IMR-90 (cell line): ENCODE measurements at regions not wholly inside any gene's neighbourhood (a gene's known extent, or its start where the extent isn't known, plus 50 kb on each side); places are given as distances from the start of the nearest gene placed in this dataset.
A peak's percentile ranks its signal among the peaks of the same experiment; 100 is the strongest.

Source experiments
- ATAC-seq: fragments of 200-7000 bp; cut with Tn5 transposase; 2 replicates; pipeline ENCODE4 v1.9.1; 2020; ENCODE audit warnings: low read depth, mild to moderate bottlenecking, moderate library complexity
- BruUV-seq: library from RNA; stranded (reverse); fragments of 400-500 nt; replicated peaks from 2 replicates; lab custom pipeline; 2021; lab: Mats Ljungman, UMichigan
- CTCF ChIA-PET: fragments of 300-600 bp; formaldehyde crosslinking; extraction: SDS; loops from one replicate; lab custom pipeline; 2021; ENCODE audit warnings: antibody characterized with exemption; lab: Yijun Ruan, JAX
- POLR2A ChIA-PET: fragments of 300-600 bp; sonication (Branson Sonifier 250); formaldehyde crosslinking; loops from one replicate; lab custom pipeline; 2022; ENCODE audit warnings: antibody characterized with exemption; ENCODE audit not compliant: unreplicated experiment; lab: Charles Lee
- DNase-seq: peaks from one replicate; pipeline ENCODE4 v3.0.0; 2013
- H2AFZ ChIP-seq: replicated peaks from 2 replicates; pipeline ENCODE3; 2013; ENCODE audit warnings: low read length, mild to moderate bottlenecking; ENCODE audit not compliant: poor library complexity
- H2AK5ac ChIP-seq: 2 replicates; pipeline ENCODE4 v1.6.1; 2013; ENCODE audit warnings: low read depth, low read length, inconsistent platforms
- H2AK9ac ChIP-seq: replicated peaks from 2 replicates; pipeline ENCODE3; 2013; ENCODE audit warnings: mild to moderate bottlenecking, low read depth, low read length, moderate library complexity; ENCODE audit not compliant: poor library complexity
- H2BK120ac ChIP-seq: 2 replicates; pipeline ENCODE4 v1.6.1; 2013; ENCODE audit warnings: low read depth, low read length, inconsistent platforms
- H2BK15ac ChIP-seq: 3 replicates; pipeline ENCODE4 v1.6.1; 2013; ENCODE audit warnings: low read depth, low read length, inconsistent platforms
- H2BK20ac ChIP-seq: 2 replicates; pipeline ENCODE4 v1.6.1; 2013; ENCODE audit warnings: low read depth, mild to moderate bottlenecking, inconsistent platforms, low read length, moderate library complexity
- H2BK5ac ChIP-seq: 2 replicates; pipeline ENCODE4 v1.6.1; 2013; ENCODE audit warnings: mild to moderate bottlenecking, low read depth, low read length, inconsistent platforms; ENCODE audit not compliant: poor library complexity, severe bottlenecking
- H3K14ac ChIP-seq: replicated peaks from 2 replicates; pipeline ENCODE4 v1.6.1; 2013; ENCODE audit warnings: low read depth, low read length, inconsistent platforms
- H3K18ac ChIP-seq: 2 replicates; pipeline ENCODE4 v1.6.1; 2013; ENCODE audit warnings: low read depth, low read length, control low read depth
- H3K23ac ChIP-seq: 2 replicates; pipeline ENCODE4 v1.6.1; 2013; ENCODE audit warnings: low read depth, low read length, inconsistent platforms
- H3K27ac ChIP-seq: 2 replicates; pipeline ENCODE4 v1.5.1; 2013; ENCODE audit warnings: mild to moderate bottlenecking, control low read depth, low read length; ENCODE audit not compliant: insufficient read depth
- H3K27me3 ChIP-seq: 2 replicates; pipeline ENCODE4 v1.6.1; 2013; ENCODE audit warnings: low read length; ENCODE audit not compliant: control insufficient read depth, insufficient read depth
- H3K36me3 ChIP-seq: 2 replicates; pipeline ENCODE4 v1.6.1; 2013; ENCODE audit warnings: low read length, mixed read lengths; ENCODE audit not compliant: control insufficient read depth, insufficient read depth
- H3K4ac ChIP-seq: 2 replicates; pipeline ENCODE4 v1.6.1; 2013; ENCODE audit warnings: low read depth, low read length, inconsistent platforms
- H3K4me1 ChIP-seq: 2 replicates; pipeline ENCODE4 v1.6.1; 2013; ENCODE audit warnings: low read length, mixed read lengths; ENCODE audit not compliant: control insufficient read depth, insufficient read depth
- H3K4me2 ChIP-seq: 2 replicates; pipeline ENCODE4 v1.6.1; 2013; ENCODE audit warnings: low read depth, mild to moderate bottlenecking, control low read depth, low read length, moderate library complexity
- H3K4me3 ChIP-seq: 2 replicates; pipeline ENCODE4 v1.5.1; 2013; ENCODE audit warnings: low read depth, mild to moderate bottlenecking, control low read depth, low read length, moderate library complexity; ENCODE audit not compliant: insufficient read depth
- H3K56ac ChIP-seq: 2 replicates; pipeline ENCODE4 v1.6.1; 2013; ENCODE audit warnings: low read length, inconsistent platforms; ENCODE audit not compliant: insufficient read depth; ENCODE audit errors: extremely low read depth
- H3K79me1 ChIP-seq, 2 experiments: 2 replicates each; pipeline ENCODE4 v1.6.1; 2013; ENCODE audit warnings: low read length in 2 of 2, inconsistent platforms in 1 of 2, low read depth in 1 of 2
- H3K9ac ChIP-seq: 2 replicates; pipeline ENCODE4 v1.6.1; 2013; ENCODE audit warnings: low read depth, low read length, control low read depth
- H3K9me1 ChIP-seq: 2 replicates; pipeline ENCODE4 v1.6.1; 2013; ENCODE audit warnings: low read length, inconsistent platforms; ENCODE audit not compliant: insufficient read depth
- H3K9me3 ChIP-seq: 2 replicates; pipeline ENCODE4 v1.6.1; 2013; ENCODE audit warnings: low read length; ENCODE audit not compliant: control insufficient read depth, insufficient read depth
- H4K20me1 ChIP-seq: 2 replicates; pipeline ENCODE4 v1.6.1; 2013; ENCODE audit warnings: low read length, inconsistent platforms; ENCODE audit not compliant: insufficient read depth
- H4K5ac ChIP-seq: 2 replicates; pipeline ENCODE4 v1.6.1; 2013; ENCODE audit warnings: mild to moderate bottlenecking, low read depth, low read length, control low read depth
- H4K8ac ChIP-seq, 2 experiments: 2 replicates each; pipeline ENCODE4 v1.6.1; 2013; ENCODE audit warnings: low read depth in 2 of 2, low read length in 2 of 2, control low read depth in 1 of 2, inconsistent platforms in 1 of 2
- H4K91ac ChIP-seq: 2 replicates; pipeline ENCODE4 v1.6.1; 2013; ENCODE audit warnings: low read depth, low read length, inconsistent platforms; ENCODE audit not compliant: insufficient read depth
- BHLHE40 ChIP-seq: fragments of 150-350 bp; IDR thresholded peaks from 2 replicates; pipeline ENCODE4 v1.6.1; 2016; ENCODE audit warnings: mild to moderate bottlenecking, low read depth, low read length
- CEBPB ChIP-seq: IDR thresholded peaks from 2 replicates; pipeline ENCODE4 v1.6.1; 2012; ENCODE audit warnings: low read depth, low read length, improper control_type of control experiment
- CHD1 ChIP-seq: IDR thresholded peaks from 2 replicates; pipeline ENCODE4 v1.6.1; 2012; ENCODE audit warnings: low read depth, low read length, improper control_type of control experiment
- FOS ChIP-seq: fragments of 150-350 bp; IDR thresholded peaks from 2 replicates; pipeline ENCODE4 v1.6.1; 2016; ENCODE audit warnings: low read depth, low read length
- MAFK ChIP-seq: IDR thresholded peaks from 2 replicates; pipeline ENCODE4 v1.6.1; 2012; ENCODE audit warnings: low read depth, low read length, improper control_type of control experiment
- MAZ ChIP-seq: IDR thresholded peaks from 2 replicates; pipeline ENCODE4 v1.6.1; 2012; ENCODE audit warnings: low read depth, mild to moderate bottlenecking, low read length, improper control_type of control experiment, moderate library complexity, borderline replicate concordance
- MXI1 ChIP-seq: IDR thresholded peaks from 2 replicates; pipeline ENCODE4 v1.6.1; 2012; ENCODE audit warnings: low read depth, mild to moderate bottlenecking, low read length, moderate library complexity, borderline replicate concordance
- NFE2L2 ChIP-seq: fragments of 150-350 bp; IDR thresholded peaks from 2 replicates; pipeline ENCODE4 v1.6.1; 2016; ENCODE audit warnings: low read depth, mild to moderate bottlenecking, low read length
- POLR2A ChIP-seq: IDR thresholded peaks from 2 replicates; pipeline ENCODE4 v1.6.1; 2012; ENCODE audit warnings: mild to moderate bottlenecking, low read depth, low read length
- RAD21 ChIP-seq: IDR thresholded peaks from 2 replicates; pipeline ENCODE4 v1.6.1; 2012; ENCODE audit warnings: low read length, improper control_type of control experiment
- RCOR1 ChIP-seq: IDR thresholded peaks from 2 replicates; pipeline ENCODE4 v1.6.1; 2012; ENCODE audit warnings: mild to moderate bottlenecking, low read length, improper control_type of control experiment; ENCODE audit not compliant: insufficient replicate concordance
- SMC3 ChIP-seq: fragments of 150-350 bp; IDR thresholded peaks from 2 replicates; pipeline ENCODE4 v1.6.1; 2016; ENCODE audit warnings: low read depth, mild to moderate bottlenecking, antibody characterized with exemption, low read length, moderate library complexity
- WGBS, 2 experiments: methylation state at CpG; one replicate each; pipeline versions ENCODE4 v1.1.5 to v1.1.7; 2013; ENCODE audit warnings: missing lambda C conversion rate in 2 of 2; ENCODE audit not compliant: insufficient read length in 1 of 2; ENCODE audit errors: extremely low coverage in 2 of 2; 5-methylcytosine and 5-hydroxymethylcytosine counted together
- dilution Hi-C: fragments of 300-500 bp; cut with HindIII; formaldehyde crosslinking; loops from one replicate; pipeline ENCODE4 v1.14.3; 2018; ENCODE audit warnings: low sequenced_read_pairs; ENCODE audit not compliant: unreplicated experiment
- in situ Hi-C: fragments of 300-500 bp; cut with MboI; formaldehyde crosslinking; loops from 3 replicates; pipeline ENCODE4 v1.14.3; 2019; ENCODE audit warnings: low sequenced_read_pairs, inconsistent platforms, mixed read lengths
- intact Hi-C: fragments of 100-400 bp; cut with micrococcal nuclease; formaldehyde crosslinking; loops from 2 replicates; pipeline ENCODE4 v1.10.0; 2022
- TF ChIP-seq, protein P1 (sequence below): fragments of 150-350 bp; IDR thresholded peaks from 2 replicates; pipeline ENCODE4 v1.6.1; 2016; ENCODE audit warnings: low read depth, mild to moderate bottlenecking, low read length, moderate library complexity, borderline replicate concordance
- TF ChIP-seq, protein P2 (sequence below): fragments of 150-350 bp; IDR thresholded peaks from 2 replicates; pipeline ENCODE4 v1.6.1; 2017; ENCODE audit warnings: mild to moderate bottlenecking, antibody characterized with exemption, low read length, low read depth
- TF ChIP-seq, protein P3 (sequence below): conservative IDR thresholded peaks from 2 replicates; pipeline ENCODE4 v1.5.1; 2012; ENCODE audit warnings: mild to moderate bottlenecking, low read depth, low read length, improper control_type of control experiment

DNA sequence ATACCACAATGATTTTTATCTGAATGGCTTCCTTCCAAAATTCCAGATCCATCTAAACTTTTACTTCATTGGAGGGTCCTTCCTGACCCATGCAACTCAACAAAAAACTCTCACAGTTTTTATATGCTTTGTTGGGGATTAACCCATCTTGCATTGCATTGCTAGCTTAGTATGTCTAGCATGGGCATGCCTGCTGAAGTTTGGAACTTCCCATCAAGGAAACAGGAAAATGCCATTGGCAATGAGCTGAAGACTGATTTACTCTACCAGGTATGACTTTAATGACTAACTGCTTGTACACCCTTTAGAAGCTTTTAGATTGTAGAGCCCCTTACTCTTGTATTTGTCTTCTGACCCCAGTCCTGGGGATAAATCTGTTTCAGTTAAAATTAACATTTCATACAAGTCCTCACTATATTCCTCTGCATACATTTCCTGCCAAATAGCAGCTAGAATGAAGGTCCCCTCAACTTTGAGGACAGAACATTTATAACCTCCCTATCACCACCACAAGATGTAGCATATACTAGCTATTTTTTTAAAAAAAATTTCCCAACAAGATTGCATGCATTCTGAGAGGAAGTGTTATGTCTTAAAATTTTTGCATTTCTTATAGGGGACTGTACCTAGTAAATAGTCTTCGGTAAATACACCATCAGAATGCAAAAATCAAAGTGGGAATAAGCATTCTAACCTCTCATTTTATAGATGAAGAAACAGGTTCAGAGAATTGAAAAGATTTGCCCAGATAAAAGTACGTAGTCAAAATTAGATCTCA, 52.5 kb upstream of the ATXN3L start:
- Histone ChIP-seq H3K4me3 (no peak overlapping the region), H3K9me1 (no peaks in the 10 kb centered on the region), H3K18ac (peak overlapping the region; percentile 52; the same call in 1 of the 2 replicates), H4K5ac (no peak overlapping the region), H3K27me3 (no peaks in the 10 kb centered on the region), H3K4me2 (no peak overlapping the region), H4K20me1 (no peaks in the 10 kb centered on the region), H3K4me1 (peaks cover 8% of the 10 kb centered on the region), H2BK15ac (no peak overlapping the region), H2AK9ac (no peak overlapping the region), H3K36me3 (no peaks in the 10 kb centered on the region), H3K27ac (no peak overlapping the region; the same call in 1 of the 2 replicates), H3K23ac (no peak overlapping the region), H2AK5ac (no peak overlapping the region), H2BK5ac (no peak overlapping the region), H2BK120ac (no peak overlapping the region), H2BK20ac (peak overlapping the region; percentile 20; the same call in 1 of the 2 replicates), H4K8ac (no peak overlapping the region), H3K9ac (no peak overlapping the region), H3K14ac (no peak overlapping the region), H3K79me1 (no peaks in the 10 kb centered on the region), H3K9me3 (no peaks in the 10 kb centered on the region), H3K4ac (peak overlapping the region; percentile 9; the same call in 1 of the 2 replicates), H4K91ac (peak overlapping the region; percentile 39; the same call in 1 of the 2 replicates), H3K56ac (no peak overlapping the region), H2AFZ (no peak overlapping the region)
- ChIA-PET CTCF (interaction anchor here (1.6 kb wide), 1 partner anchor 25 kb away, joined by 4 read pairs; no protein-coding TSS in a partner anchor), POLR2A (no interaction called here)
- no peak for ATAC-seq
- in situ Hi-C loops (loop anchor here (10.0 kb wide), 1 partner anchor 388 kb away; no protein-coding TSS in a partner anchor), intact Hi-C loops (loop anchor here (10.0 kb wide), 2 partner anchors 158 to 248 kb away; no protein-coding TSS in a partner anchor), dilution Hi-C loops (no loop called here)
- no CpG with 5 or more reads among the region's 2 CpGs for WGBS, 2 experiments
- no peak for DNase-seq
- BruUV-seq: no TSS peak
- TF ChIP-seq CHD1: no peak
- no peak for TF ChIP-seq FOS
- no peak for TF ChIP-seq SMC3
- TF ChIP-seq, protein P1, sequence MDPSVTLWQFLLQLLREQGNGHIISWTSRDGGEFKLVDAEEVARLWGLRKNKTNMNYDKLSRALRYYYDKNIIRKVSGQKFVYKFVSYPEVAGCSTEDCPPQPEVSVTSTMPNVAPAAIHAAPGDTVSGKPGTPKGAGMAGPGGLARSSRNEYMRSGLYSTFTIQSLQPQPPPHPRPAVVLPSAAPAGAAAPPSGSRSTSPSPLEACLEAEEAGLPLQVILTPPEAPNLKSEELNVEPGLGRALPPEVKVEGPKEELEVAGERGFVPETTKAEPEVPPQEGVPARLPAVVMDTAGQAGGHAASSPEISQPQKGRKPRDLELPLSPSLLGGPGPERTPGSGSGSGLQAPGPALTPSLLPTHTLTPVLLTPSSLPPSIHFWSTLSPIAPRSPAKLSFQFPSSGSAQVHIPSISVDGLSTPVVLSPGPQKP: no peak
- no peak for TF ChIP-seq POLR2A
- TF ChIP-seq MAFK: no peak
- no peak for TF ChIP-seq BHLHE40
- TF ChIP-seq MXI1: no peak
- TF ChIP-seq NFE2L2: no peak
- no peak for TF ChIP-seq CEBPB
- no peak for TF ChIP-seq RAD21
- TF ChIP-seq RCOR1: no peak
- no peak for TF ChIP-seq MAZ
- TF ChIP-seq, protein P2, sequence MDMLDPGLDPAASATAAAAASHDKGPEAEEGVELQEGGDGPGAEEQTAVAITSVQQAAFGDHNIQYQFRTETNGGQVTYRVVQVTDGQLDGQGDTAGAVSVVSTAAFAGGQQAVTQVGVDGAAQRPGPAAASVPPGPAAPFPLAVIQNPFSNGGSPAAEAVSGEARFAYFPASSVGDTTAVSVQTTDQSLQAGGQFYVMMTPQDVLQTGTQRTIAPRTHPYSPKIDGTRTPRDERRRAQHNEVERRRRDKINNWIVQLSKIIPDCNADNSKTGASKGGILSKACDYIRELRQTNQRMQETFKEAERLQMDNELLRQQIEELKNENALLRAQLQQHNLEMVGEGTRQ: no peak
- TF ChIP-seq, protein P3, sequence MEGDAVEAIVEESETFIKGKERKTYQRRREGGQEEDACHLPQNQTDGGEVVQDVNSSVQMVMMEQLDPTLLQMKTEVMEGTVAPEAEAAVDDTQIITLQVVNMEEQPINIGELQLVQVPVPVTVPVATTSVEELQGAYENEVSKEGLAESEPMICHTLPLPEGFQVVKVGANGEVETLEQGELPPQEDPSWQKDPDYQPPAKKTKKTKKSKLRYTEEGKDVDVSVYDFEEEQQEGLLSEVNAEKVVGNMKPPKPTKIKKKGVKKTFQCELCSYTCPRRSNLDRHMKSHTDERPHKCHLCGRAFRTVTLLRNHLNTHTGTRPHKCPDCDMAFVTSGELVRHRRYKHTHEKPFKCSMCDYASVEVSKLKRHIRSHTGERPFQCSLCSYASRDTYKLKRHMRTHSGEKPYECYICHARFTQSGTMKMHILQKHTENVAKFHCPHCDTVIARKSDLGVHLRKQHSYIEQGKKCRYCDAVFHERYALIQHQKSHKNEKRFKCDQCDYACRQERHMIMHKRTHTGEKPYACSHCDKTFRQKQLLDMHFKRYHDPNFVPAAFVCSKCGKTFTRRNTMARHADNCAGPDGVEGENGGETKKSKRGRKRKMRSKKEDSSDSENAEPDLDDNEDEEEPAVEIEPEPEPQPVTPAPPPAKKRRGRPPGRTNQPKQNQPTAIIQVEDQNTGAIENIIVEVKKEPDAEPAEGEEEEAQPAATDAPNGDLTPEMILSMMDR: no peak
